Uterus (tissue), 2 donors: ENCODE measurements at regions not wholly inside any gene's neighbourhood (a gene's known extent, or its start where the extent isn't known, plus 50 kb on each side); places are given as distances from the start of the nearest gene placed in this dataset.

ENCODE experiments used
- POLR2A ChIP-seq, 2 donors: fragments of 450-650 bp; IDR thresholded peaks; one replicate each; pipeline ENCODE4 v1.6.1; 2016; ENCODE audit warnings: antibody characterized with exemption in 2 of 2, mild to moderate bottlenecking in 1 of 2, moderate library complexity in 1 of 2
- TF ChIP-seq, protein P1 (sequence below), 4 experiments: fragments of 200-600 bp in 2 of 4; fragments of 450-650 bp in 2 of 4; sonication (generic) in 2 of 4; IDR thresholded peaks; one replicate each; pipeline ENCODE4 v1.5.1; 2016 to 2019; ENCODE audit warnings: antibody characterized with exemption in 4 of 4, mild to moderate bottlenecking in 2 of 4, moderate library complexity in 1 of 4

GRCh38 chr5:30117135-30117534, 1076.4 kb upstream of the CDH6 start:
- TF ChIP-seq, protein P1, sequence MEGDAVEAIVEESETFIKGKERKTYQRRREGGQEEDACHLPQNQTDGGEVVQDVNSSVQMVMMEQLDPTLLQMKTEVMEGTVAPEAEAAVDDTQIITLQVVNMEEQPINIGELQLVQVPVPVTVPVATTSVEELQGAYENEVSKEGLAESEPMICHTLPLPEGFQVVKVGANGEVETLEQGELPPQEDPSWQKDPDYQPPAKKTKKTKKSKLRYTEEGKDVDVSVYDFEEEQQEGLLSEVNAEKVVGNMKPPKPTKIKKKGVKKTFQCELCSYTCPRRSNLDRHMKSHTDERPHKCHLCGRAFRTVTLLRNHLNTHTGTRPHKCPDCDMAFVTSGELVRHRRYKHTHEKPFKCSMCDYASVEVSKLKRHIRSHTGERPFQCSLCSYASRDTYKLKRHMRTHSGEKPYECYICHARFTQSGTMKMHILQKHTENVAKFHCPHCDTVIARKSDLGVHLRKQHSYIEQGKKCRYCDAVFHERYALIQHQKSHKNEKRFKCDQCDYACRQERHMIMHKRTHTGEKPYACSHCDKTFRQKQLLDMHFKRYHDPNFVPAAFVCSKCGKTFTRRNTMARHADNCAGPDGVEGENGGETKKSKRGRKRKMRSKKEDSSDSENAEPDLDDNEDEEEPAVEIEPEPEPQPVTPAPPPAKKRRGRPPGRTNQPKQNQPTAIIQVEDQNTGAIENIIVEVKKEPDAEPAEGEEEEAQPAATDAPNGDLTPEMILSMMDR (IDR thresholded peaks at IDR 0.05): no peak
- no peak for TF ChIP-seq POLR2A (IDR thresholded peaks at IDR 0.05)
